HG02884 (cell line): ENCODE measurements at regions not wholly inside any gene's neighbourhood (a gene's known extent, or its start where the extent isn't known, plus 50 kb on each side); places are given as distances from the start of the nearest gene placed in this dataset.

Source experiments
- ATAC-seq: cut with Tn5 transposase; IDR thresholded peaks from one replicate; pipeline ENCODE4 v1.9.1; 2021; ENCODE audit warnings: mild to moderate bottlenecking, moderate library complexity; ENCODE audit not compliant: unreplicated experiment

GRCh38 chr15:47824147-47824546 is 106.8 kb downstream of the SEMA6D start:
- ATAC-seq: peak; percentile 60

DNA sequence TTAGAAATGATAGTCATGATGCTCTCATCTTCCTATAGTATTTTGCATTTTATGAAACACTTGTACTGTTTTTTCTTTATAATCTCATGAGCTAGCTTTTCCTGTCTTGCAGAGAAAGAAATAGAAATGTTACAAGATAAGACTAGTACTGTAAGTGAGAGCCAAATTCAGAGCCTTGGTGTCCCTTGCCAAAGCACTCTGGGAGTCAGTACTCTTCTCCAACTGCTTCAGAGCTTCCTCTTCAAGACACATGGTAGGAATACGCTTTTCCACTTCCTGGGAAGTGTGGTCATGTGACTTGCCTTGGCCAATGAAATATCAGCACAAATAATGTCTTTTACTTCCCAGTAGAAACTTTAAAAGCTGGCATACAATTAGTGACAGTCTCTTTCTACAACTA is 112.4 kb downstream of the SEMA6D start:
- ATAC-seq: no peak

DNA sequence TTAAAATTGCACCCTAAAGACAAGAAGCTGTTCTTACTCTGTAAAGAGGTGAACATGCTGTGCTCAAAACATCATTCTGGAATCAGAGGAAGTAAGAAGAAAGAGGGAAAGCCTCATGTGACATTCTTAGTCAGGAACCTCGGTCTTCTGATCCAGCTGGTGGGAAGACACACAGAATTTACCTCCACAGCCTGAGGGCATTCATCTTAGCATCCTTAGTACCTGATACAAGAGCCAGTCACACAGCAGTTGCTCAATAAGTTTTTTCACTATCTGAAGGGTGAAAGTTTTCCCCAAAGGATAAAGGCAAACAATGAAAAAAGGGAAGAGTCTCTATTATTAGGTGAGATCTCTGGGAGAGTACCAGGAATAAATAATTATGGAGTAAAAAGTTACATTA is 116.8 kb downstream of the SEMA6D start:
- no peak for ATAC-seq

DNA sequence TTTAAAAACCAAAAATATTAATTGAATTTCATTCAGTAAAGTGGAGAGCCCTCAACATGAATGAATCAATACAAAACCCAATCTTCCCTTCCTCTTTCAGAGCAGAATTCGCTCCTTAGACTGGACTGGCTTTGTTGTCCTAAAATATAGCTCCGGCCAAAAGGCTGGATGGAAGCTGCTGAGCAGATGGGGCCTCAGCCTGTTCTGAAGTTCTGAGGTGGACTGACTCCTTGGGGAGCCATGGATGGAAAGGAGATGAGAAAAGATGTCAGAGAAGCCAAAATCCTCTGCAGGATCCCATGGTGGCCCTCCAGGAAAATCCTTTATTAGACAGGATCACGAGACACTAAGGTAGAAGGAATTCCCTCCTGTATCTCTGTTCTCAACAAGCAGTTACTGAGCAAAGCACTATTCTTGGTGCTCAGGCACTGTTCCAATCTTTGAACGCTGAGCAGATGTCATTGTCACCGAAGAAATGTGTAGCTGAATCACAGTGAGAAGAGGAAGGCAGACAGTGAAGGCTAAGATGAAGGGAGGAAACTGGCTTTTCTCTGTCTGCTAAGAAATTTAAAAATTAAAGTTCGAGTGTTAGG is 122.0 kb downstream of the SEMA6D start:
- ATAC-seq: no peak

- ATAC-seq: no peak
Measured at GRCh38 chr15:47843124-47843663, 125.9 kb downstream of the SEMA6D start.

GRCh38 chr15:47844437-47844836 is 127.1 kb downstream of the SEMA6D start:
- ATAC-seq: no peak

DNA sequence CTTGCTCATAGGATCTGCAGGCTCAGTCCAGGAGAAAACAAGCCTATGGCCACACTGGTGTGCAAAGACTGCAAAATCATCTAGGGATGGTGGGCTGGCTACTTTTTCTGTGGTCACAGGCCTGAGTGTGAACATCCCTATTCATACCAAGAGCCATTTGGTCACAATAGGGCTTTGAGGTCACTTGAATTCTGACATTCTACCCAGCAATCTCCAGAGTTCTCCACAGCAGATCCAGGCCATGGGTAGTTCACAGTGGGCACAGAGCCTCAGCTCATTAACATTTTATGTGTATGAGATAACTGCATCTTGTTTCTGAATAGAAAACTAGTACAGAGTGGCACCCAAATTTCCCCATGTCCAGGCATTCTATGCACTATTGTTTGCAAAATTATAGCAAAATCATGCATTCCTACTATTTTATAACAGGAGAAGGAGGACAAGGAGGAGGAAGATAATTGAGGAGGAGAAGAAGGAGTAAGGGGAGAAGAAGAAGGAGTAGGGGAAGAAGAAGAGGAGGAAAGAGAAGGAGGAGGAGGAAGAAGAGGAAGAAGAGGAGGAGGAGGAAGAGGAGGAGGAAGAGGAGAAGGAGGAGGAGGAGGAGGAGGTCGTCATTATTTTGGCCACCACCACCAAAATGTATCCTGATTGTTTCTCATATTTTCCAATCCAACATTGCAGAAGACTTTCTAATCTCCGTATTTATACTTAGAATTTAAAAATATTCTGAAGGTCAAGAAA is 129.0 kb downstream of the SEMA6D start:
- ATAC-seq: no peak

DNA sequence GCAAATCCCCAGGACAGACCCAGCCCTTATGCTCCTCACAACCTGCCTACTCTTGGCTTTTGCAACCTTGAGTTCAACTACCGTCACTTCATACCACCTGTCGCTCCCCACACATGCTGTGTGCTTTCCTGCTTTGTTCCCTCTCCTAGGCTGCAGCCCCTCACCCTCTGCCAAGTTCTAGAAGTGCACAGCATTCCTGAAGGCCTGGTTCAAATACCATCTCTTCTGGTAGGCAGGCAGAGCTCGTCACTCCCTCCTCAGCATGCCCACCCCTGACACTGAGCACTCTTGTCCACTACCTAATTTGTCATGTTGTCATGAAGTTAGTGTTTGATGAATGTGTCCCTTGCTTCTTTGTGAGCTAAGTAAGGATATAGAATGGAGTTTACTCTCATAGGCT is 129.6 kb downstream of the SEMA6D start:
- ATAC-seq: no peak

DNA sequence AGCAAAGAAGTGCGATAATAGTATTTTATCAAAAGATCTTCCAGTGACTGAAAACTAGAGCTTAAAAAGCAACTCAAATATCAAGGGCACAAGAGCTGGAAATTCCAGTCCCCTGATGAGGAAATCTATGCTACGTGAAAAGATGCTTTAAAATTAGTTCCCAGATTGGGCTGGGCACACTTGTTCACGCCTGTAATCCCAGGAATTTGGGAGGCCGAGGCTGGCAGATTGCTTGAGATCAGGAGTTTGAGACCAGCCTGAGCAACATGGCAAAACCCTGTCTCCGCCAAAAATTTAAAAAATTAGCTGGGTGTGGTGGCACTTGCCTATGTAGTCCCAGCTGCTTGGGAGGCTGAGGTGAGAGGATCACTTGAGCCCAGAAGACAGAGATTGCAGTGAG is 138.8 kb downstream of the SEMA6D start:
- ATAC-seq: no peak

DNA sequence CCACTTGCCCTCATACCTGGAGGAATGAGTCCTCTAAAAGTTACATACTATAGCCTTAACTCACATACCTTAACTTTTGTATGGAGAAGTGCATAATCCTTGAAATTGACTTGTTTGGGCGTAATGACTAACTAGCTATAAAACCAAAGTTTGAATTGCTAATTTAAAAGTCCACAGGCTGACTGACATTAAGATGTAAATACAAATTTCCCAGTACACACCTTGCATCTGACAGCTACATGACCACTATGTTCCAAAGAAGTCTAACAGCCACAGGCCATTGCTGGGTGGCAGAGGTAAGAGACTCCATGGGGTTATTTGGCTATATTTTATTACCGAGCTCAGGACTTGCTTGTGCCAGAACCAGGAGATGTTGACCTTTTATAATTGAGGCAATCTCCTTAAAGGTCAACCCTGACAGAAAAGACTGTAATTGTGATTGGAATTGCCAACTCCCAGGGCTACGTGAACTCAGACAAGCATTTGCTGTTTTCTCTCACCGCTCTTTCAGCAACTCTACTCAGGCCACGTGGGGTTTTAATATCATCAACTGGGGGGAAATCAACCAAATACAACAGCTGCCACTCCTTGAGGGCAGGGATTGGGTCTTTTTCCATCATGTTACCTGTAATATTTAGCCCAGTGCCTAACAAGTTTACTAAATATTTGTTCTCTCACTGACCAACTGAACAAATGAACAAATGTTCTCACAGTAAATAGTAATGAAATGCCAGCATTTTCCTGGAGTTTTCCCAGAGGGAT is 139.9 kb downstream of the SEMA6D start:
- ATAC-seq: no peak

DNA sequence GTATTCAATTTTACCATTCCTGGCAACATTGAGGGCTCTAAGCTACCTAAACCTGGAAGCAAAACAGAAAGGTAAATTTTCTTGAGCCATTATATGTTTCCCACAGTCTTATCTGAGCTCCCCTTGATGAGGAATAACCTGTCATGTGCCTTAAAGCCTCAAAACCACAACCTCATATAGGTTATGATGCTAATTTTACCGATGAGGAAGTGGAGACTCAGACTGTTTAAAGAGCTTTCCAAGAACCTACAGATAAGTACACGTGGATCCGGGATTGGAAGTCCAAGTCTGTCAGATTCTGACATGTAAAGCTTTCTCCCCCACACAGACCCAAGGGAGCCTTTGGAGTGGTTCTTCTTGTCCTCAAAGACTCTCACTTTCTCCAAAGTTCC is 140.5 kb downstream of the SEMA6D start:
- ATAC-seq: peak; percentile 49

DNA sequence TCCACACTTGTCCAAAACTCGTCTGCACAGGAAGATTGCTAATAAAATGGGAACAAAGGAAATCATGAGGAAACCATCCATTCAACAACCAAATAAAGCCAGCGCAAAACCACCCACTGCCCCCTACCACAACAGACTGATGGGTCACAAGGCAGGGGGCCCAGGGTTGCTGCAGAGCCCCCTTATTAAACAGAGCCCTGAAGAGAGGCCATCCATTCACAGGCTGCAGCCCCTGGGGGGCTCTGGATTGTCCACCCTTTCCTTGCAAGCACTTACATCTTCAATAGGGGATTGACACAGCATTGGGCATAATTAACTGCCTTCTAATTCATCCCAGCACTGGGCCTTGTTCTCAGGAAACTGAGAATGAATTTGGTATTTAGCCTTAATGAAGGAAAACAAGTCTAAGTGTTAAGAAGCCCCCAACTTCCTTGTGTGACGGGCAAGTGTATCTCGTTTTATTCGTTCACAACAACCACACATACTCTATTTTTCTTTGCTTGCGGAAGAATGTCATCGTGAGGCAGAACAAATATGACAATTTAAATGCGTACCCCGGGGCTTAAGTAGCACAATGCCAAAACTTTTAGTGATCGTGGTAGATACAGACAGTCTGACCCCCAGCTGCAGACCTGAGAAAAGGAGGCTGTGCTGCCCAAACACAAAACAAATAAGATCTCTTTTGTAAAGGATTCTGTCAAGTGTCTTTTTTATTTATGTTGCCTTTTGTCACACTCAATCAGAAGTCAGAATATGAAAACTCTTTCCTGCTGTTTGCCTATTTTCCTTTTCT is 144.0 kb downstream of the SEMA6D start:
- ATAC-seq: no peak

DNA sequence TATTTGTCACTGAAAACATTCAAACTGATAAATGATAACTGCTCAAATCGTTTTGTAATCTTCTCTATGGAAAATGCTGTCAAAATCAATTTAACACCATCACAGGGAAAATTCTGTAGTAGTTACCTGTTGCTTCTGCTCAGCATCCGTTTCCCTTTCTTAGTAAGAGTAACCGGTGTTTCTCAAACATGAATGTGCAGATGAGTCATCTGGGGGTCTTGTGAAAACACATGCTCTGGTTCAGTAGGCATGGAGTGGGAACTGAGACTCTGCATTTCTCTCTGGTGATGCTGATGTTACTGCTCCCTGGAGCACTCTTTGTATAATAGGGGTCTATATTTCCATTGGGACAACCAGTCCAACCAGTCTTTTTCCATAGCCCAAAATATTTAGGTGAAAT is 145.1 kb downstream of the SEMA6D start:
- peak; percentile 85 for ATAC-seq

DNA sequence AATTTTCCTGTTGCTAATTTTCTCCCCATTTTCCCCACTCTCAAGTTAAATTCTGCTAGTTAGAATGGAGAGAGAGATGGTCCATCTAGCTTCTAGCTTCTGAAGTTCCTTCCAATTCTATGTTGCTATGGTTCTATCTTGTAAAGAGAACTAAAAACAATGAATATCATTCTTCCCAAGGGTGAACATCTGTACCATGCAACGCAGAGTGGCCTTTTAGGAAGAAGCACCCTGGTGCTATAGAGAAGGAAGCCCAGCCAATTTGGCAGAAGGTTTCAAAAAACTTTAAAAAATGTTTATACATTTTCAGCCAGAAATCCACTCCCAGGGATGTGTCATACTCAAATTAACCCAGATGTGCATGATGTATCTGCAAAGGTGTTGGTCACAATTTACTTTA is 149.1 kb downstream of the SEMA6D start:
- no peak for ATAC-seq

DNA sequence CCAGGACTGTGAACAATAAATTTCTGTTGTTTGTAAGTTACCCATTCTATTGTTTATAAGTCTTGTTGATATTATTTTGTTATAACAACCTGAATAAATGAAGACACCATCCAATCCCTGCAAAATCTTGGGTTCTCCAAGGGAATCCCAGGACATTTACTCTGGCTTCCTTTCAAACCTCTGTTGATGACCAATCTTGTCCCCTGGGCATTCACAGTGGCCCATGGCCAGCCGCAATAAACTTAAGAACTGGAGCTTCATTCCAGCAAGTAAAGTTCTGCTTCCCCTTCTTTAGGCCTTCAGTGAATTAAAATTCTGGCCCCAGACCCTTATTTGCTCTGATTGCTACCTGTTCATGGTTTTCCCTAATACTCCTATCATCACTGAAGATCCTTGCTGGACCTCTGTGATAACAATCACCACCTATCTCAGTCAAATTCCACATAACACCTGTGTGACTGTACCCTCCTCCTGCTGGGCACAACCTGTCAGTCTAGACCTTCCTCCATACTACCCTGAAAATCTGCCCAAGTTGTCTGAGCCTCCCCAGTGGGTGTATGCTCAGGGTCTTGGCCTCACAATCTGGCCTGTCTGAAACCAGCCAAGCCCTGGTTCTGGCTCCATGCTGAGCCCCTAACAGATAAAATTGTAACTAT is 153.1 kb downstream of the SEMA6D start:
- ATAC-seq: no peak

GRCh38 chr15:47870956-47871625 is 153.8 kb downstream of the SEMA6D start:
- no peak for ATAC-seq

DNA sequence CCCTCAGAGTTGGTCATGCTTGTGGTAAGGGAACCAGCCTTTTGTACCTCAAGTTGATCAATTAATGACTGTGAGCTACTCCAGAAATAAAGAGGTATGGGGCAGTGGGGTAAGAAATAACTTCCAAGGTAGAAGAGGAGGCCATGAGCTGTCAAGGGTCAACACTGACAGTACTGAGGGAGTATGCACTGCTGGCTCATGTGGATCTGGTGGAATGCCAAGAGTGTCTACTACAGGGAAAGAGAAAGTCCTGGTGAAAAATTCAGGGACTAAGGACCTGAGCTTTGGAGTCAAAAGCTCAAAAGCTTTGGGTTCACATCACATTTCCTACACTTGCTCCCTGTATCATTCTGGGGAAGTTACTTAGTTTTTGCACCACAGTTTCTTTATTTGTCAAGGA is 154.9 kb downstream of the SEMA6D start:
- ATAC-seq: no peak

DNA sequence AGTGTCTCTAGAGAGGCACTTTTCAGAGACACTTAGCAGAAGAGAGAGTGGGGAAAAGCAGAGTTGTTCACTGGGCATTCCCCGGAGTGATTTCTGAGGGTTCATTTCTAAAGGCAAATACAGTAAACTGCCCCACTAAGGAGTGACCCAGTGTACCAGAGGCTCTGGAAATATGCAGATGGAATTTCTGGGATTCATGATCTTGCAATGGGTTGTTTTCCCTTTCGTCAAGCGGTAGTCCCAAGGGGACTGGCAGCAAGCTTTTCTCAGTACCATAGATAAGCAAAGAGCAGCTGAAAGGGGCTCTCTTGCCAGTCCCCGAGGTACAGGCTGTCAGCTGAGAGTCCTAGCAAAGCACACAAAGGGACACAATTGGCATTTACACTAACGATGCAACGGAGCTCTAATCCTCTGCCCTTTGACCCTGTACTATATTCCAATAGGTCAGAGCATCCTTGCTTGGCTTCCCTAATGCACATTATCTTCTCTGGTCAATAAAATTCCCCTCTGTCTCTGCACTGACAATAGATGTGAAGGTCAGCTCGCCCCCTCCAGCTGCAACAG is 155.6 kb downstream of the SEMA6D start:
- no peak for ATAC-seq

DNA sequence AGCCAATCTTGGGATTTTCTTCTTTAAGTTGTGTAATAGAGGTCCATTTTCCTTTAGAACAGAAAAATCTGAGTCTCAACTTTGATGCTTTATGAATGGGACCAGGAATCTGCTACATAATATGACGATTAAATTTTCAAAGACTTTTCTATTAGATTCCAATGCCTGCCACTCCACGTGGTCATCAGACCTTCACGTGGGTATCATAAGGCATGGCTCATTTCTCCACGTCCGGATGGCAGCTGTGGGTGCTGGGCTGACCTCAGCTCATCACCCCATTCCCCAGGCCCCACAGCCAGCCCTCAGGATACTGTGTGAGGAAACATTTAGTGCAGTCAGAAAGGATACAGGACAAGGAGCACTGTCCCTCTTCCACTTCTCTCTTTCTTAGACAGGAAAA is 159.7 kb downstream of the SEMA6D start:
- ATAC-seq: no peak

DNA sequence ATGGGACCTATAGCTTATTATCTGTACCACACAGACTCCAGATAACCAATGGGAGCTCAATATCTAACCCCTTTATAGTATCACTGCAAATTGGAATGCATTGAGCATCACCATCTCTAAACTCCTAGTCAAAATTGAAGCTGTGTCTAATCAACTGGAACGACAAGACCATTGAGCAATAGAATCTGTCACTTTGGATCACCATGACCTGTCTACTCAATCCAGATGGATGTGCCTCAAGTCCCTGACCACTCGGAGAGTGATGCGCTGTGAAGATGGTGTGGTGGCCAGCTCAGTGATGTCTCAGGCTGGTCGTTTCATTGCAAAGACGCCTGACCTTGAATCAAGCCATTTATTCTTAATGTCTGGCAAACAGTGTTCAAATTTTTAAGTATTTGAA is 160.5 kb downstream of the SEMA6D start:
- ATAC-seq: no peak
